ENCODE measurements at regions not wholly inside any gene's neighbourhood (a gene's known extent, or its start where the extent isn't known, plus 50 kb on each side); places are given as distances from the start of the nearest gene placed in this dataset.

- no peak for FAIRE-seq
- Histone ChIP-seq H3K36me3 (ENCODE audit: control insufficient read depth in 3 of 3, insufficient read depth in 2 of 3, low read depth in 1 of 3, low read length in 3 of 3) (no peaks in the 10 kb centered on the region), H3K27me3 (ENCODE audit: control insufficient read depth in 3 of 3, insufficient read depth in 3 of 3, low read length in 3 of 3) (no peaks in the 10 kb centered on the region), H3K4me3 (ENCODE audit: low read depth in 1 of 3, low read length in 3 of 3) (no peak overlapping the region), H3K9me3 (ENCODE audit: control insufficient read depth in 2 of 2, insufficient read depth in 1 of 2, low read depth in 1 of 2, low read length in 1 of 2) (no peaks in the 10 kb centered on the region), H3K27ac (ENCODE audit: low read depth in 1 of 3, low read length in 2 of 3) (no peak overlapping the region), H3K4me1 (ENCODE audit: control insufficient read depth in 3 of 3, insufficient read depth in 2 of 3, low read depth in 1 of 3, low read length in 2 of 3) (no peaks in the 10 kb centered on the region)
- 51 to 70% (median 55%) methylated on average over 4 of the region's 4 CpGs for WGBS, 3 donors
- no peak for DNase-seq
Measured at GRCh38 chr19:31148671-31149070, 200.6 kb downstream of the TSHZ3 start.

- H3K4me1 ChIP-seq (ENCODE audit: control insufficient read depth in 3 of 3, insufficient read depth in 2 of 3, low read depth in 1 of 3, low read length in 2 of 3): no peaks in the 10 kb centered on the region
- no peak for DNase-seq
- FAIRE-seq: no peak
- no peaks in the 10 kb centered on the region for H3K9me3 ChIP-seq (ENCODE audit: control insufficient read depth in 2 of 2, insufficient read depth in 1 of 2, low read depth in 1 of 2, low read length in 1 of 2)
- no peaks in the 10 kb centered on the region for H3K27me3 ChIP-seq (ENCODE audit: control insufficient read depth in 3 of 3, insufficient read depth in 3 of 3, low read length in 3 of 3)
- H3K27ac ChIP-seq (ENCODE audit: low read depth in 1 of 3, low read length in 2 of 3): no peak overlapping the region
- no peak overlapping the region for H3K4me3 ChIP-seq (ENCODE audit: low read depth in 1 of 3, low read length in 3 of 3)
- H3K36me3 ChIP-seq (ENCODE audit: control insufficient read depth in 3 of 3, insufficient read depth in 2 of 3, low read depth in 1 of 3, low read length in 3 of 3): no peaks in the 10 kb centered on the region
- 75 to 88% (median 88%) methylated on average over 2 of the region's 2 CpGs for WGBS, 3 donors
Measured at GRCh38 chr19:31147234-31147633, 202.0 kb downstream of the TSHZ3 start.

- WGBS, 3 donors: 85% methylated on average over 16 of the region's 16 CpGs
- no peak for FAIRE-seq
- Histone ChIP-seq H3K36me3 (ENCODE audit: control insufficient read depth in 3 of 3, insufficient read depth in 2 of 3, low read depth in 1 of 3, low read length in 3 of 3) (no peaks in the 10 kb centered on the region), H3K9me3 (ENCODE audit: control insufficient read depth in 2 of 2, insufficient read depth in 1 of 2, low read depth in 1 of 2, low read length in 1 of 2) (no peaks in the 10 kb centered on the region), H3K4me3 (ENCODE audit: low read depth in 1 of 3, low read length in 3 of 3) (no peak overlapping the region), H3K27me3 (ENCODE audit: control insufficient read depth in 3 of 3, insufficient read depth in 3 of 3, low read length in 3 of 3) (no peaks in the 10 kb centered on the region), H3K4me1 (ENCODE audit: control insufficient read depth in 3 of 3, insufficient read depth in 2 of 3, low read depth in 1 of 3, low read length in 2 of 3) (no peaks in the 10 kb centered on the region), H3K27ac (ENCODE audit: low read depth in 1 of 3, low read length in 2 of 3) (no peak overlapping the region)
- DNase-seq: no peak
Measured at GRCh38 chr19:31146546-31147183, 202.6 kb downstream of the TSHZ3 start.

GRCh38 chr19:31146015-31146414 is 203.2 kb downstream of the TSHZ3 start:
- DNase-seq: no peak
- H3K4me1 ChIP-seq (ENCODE audit: control insufficient read depth in 3 of 3, insufficient read depth in 2 of 3, low read depth in 1 of 3, low read length in 2 of 3): no peaks in the 10 kb centered on the region
- FAIRE-seq: no peak
- WGBS, 3 donors: 82 to 89% (median 88%) methylated on average over 13 of the region's 13 CpGs
- H3K4me3 ChIP-seq (ENCODE audit: low read depth in 1 of 3, low read length in 3 of 3): no peak overlapping the region
- no peaks in the 10 kb centered on the region for H3K27me3 ChIP-seq (ENCODE audit: control insufficient read depth in 3 of 3, insufficient read depth in 3 of 3, low read length in 3 of 3)
- H3K9me3 ChIP-seq (ENCODE audit: control insufficient read depth in 2 of 2, insufficient read depth in 1 of 2, low read depth in 1 of 2, low read length in 1 of 2): no peaks in the 10 kb centered on the region
- H3K27ac ChIP-seq (ENCODE audit: low read depth in 1 of 3, low read length in 2 of 3): no peak overlapping the region
- H3K36me3 ChIP-seq (ENCODE audit: control insufficient read depth in 3 of 3, insufficient read depth in 2 of 3, low read depth in 1 of 3, low read length in 3 of 3): no peaks in the 10 kb centered on the region

- WGBS, 3 donors: 59 to 70% (median 59%) methylated on average over 7 of the region's 7 CpGs
- Histone ChIP-seq H3K27me3 (ENCODE audit: control insufficient read depth in 3 of 3, insufficient read depth in 3 of 3, low read length in 3 of 3) (no peaks in the 10 kb centered on the region), H3K4me1 (ENCODE audit: control insufficient read depth in 3 of 3, insufficient read depth in 2 of 3, low read depth in 1 of 3, low read length in 2 of 3) (no peaks in the 10 kb centered on the region), H3K36me3 (ENCODE audit: control insufficient read depth in 3 of 3, insufficient read depth in 2 of 3, low read depth in 1 of 3, low read length in 3 of 3) (no peaks in the 10 kb centered on the region), H3K27ac (ENCODE audit: low read depth in 1 of 3, low read length in 2 of 3) (no peak overlapping the region), H3K9me3 (ENCODE audit: control insufficient read depth in 2 of 2, insufficient read depth in 1 of 2, low read depth in 1 of 2, low read length in 1 of 2) (no peaks in the 10 kb centered on the region), H3K4me3 (ENCODE audit: low read depth in 1 of 3, low read length in 3 of 3) (no peak overlapping the region)
- DNase-seq (no peak), FAIRE-seq (no peak)
Measured at GRCh38 chr19:31145007-31145406, 204.2 kb downstream of the TSHZ3 start.

- H3K4me3 ChIP-seq (ENCODE audit: low read depth in 1 of 3, low read length in 3 of 3): no peak overlapping the region
- 81 to 84% (median 82%) methylated on average over 7 of the region's 7 CpGs for WGBS, 3 donors
- FAIRE-seq: no peak
Measured at GRCh38 chr19:31144075-31144870, 205.0 kb downstream of the TSHZ3 start.

GRCh38 chr19:31141301-31141700 is 207.9 kb downstream of the TSHZ3 start:
- no peak overlapping the region for H3K4me3 ChIP-seq (ENCODE audit: low read depth in 1 of 3, low read length in 3 of 3)
- no peak for FAIRE-seq
- H3K36me3 ChIP-seq (ENCODE audit: control insufficient read depth in 3 of 3, insufficient read depth in 2 of 3, low read depth in 1 of 3, low read length in 3 of 3): no peaks in the 10 kb centered on the region
- no peak for DNase-seq
- H3K27ac ChIP-seq (ENCODE audit: low read depth in 1 of 3, low read length in 2 of 3): no peak overlapping the region
- H3K27me3 ChIP-seq (ENCODE audit: control insufficient read depth in 3 of 3, insufficient read depth in 3 of 3, low read length in 3 of 3): peaks cover 0 to 2% (median 0%) of the 10 kb centered on the region in 3 donors
- 83 to 92% (median 89%) methylated on average over 3 of the region's 3 CpGs for WGBS, 3 donors
- no peaks in the 10 kb centered on the region for H3K4me1 ChIP-seq (ENCODE audit: control insufficient read depth in 3 of 3, insufficient read depth in 2 of 3, low read depth in 1 of 3, low read length in 2 of 3)
- H3K9me3 ChIP-seq (ENCODE audit: control insufficient read depth in 2 of 2, insufficient read depth in 1 of 2, low read depth in 1 of 2, low read length in 1 of 2): no peaks in the 10 kb centered on the region

More at GRCh38 chr19:31144075-31144870, 205.0 kb downstream of the TSHZ3 start:
- Histone ChIP-seq H3K4me1 (ENCODE audit: control insufficient read depth in 3 of 3, insufficient read depth in 2 of 3, low read depth in 1 of 3, low read length in 2 of 3) (no peaks in the 10 kb centered on the region), H3K36me3 (ENCODE audit: control insufficient read depth in 3 of 3, insufficient read depth in 2 of 3, low read depth in 1 of 3, low read length in 3 of 3) (no peaks in the 10 kb centered on the region), H3K27me3 (ENCODE audit: control insufficient read depth in 3 of 3, insufficient read depth in 3 of 3, low read length in 3 of 3) (no peaks in the 10 kb centered on the region), H3K9me3 (ENCODE audit: control insufficient read depth in 2 of 2, insufficient read depth in 1 of 2, low read depth in 1 of 2, low read length in 1 of 2) (no peaks in the 10 kb centered on the region), H3K27ac (ENCODE audit: low read depth in 1 of 3, low read length in 2 of 3) (no peak overlapping the region)
- DNase-seq: no peak

GRCh38 chr19:31140717-31141116 is 208.5 kb downstream of the TSHZ3 start:
- no peaks in the 10 kb centered on the region for H3K36me3 ChIP-seq (ENCODE audit: control insufficient read depth in 3 of 3, insufficient read depth in 2 of 3, low read depth in 1 of 3, low read length in 3 of 3)
- no peak overlapping the region for H3K27ac ChIP-seq (ENCODE audit: low read depth in 1 of 3, low read length in 2 of 3)
- peaks cover 0 to 2% (median 0%) of the 10 kb centered on the region in 3 donors for H3K27me3 ChIP-seq (ENCODE audit: control insufficient read depth in 3 of 3, insufficient read depth in 3 of 3, low read length in 3 of 3)
- H3K9me3 ChIP-seq (ENCODE audit: control insufficient read depth in 2 of 2, insufficient read depth in 1 of 2, low read depth in 1 of 2, low read length in 1 of 2): no peaks in the 10 kb centered on the region
- FAIRE-seq: no peak
- DNase-seq: no peak
- no peaks in the 10 kb centered on the region for H3K4me1 ChIP-seq (ENCODE audit: control insufficient read depth in 3 of 3, insufficient read depth in 2 of 3, low read depth in 1 of 3, low read length in 2 of 3)
- no peak overlapping the region for H3K4me3 ChIP-seq (ENCODE audit: low read depth in 1 of 3, low read length in 3 of 3)
- 53 to 63% (median 53%) methylated on average over 6 of the region's 6 CpGs for WGBS, 3 donors
